ENCODE measurements at regions not wholly inside any gene's neighbourhood (a gene's known extent, or its start where the extent isn't known, plus 50 kb on each side); places are given as distances from the start of the nearest gene placed in this dataset.

DNA sequence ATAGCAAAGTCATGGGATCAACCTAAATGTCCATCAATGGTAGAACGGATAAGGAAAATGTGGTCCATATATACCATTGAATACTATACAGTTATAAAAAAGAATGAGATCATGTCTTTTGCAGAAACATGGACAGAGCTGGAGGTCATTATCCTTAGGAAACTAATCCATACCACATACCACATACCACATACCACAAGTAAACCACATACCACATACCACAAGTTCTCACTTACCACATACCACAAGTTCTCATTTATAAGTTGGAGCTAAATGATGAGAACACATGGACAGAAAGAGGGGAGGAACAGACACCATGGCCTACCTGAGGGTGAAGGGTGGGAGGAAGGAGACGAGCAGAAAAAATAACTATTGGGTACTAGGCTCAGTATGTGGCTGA lies 154.6 kb upstream of the GHR start:
- no TSS peak for BruUV-seq (replicated peaks)
- DNase-seq (ENCODE audit: low read depth, low spot score) (no peak), FAIRE-seq (no peak)
- TF ChIP-seq POLR2AphosphoS5 (IDR thresholded peaks at IDR 0.05; ENCODE audit: insufficient read depth, low read depth, low read length) (no peak), FOS (IDR thresholded peaks at IDR 0.05; ENCODE audit: borderline replicate concordance, insufficient read depth, low read length) (no peak), EZH2 (IDR thresholded peaks at IDR 0.05; ENCODE audit: borderline replicate concordance, low read depth, low read length, severe bottlenecking) (no peak), POLR2A (IDR thresholded peaks at IDR 0.05; ENCODE audit: low read depth, low read length) (no peak), CTCF (IDR thresholded peaks at IDR 0.05; ENCODE audit: extremely low read depth in 1 of 2, insufficient read depth in 1 of 2, low read depth in 1 of 2, low read length in 2 of 2) (no peak), JUN (IDR thresholded peaks at IDR 0.05; ENCODE audit: borderline replicate concordance, insufficient read depth, insufficient read length, low read depth) (no peak), GATA2 (IDR thresholded peaks at IDR 0.05; ENCODE audit: insufficient read depth, insufficient read length, low read depth, low read length) (no peak), MYC (IDR thresholded peaks at IDR 0.05; ENCODE audit: low read depth, low read length) (no peak)
- TF ChIP-seq, protein P1, sequence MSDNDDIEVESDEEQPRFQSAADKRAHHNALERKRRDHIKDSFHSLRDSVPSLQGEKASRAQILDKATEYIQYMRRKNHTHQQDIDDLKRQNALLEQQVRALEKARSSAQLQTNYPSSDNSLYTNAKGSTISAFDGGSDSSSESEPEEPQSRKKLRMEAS (IDR thresholded peaks at IDR 0.05; ENCODE audit: insufficient read depth, insufficient read length), result no peak
- Histone ChIP-seq H3K9me3 (replicated peaks; ENCODE audit: control insufficient read depth, insufficient read depth, low read length) (no peaks in the 10 kb centered on the region), H3K4me2 (ENCODE audit: insufficient read depth, low read length) (no peak overlapping the region), H3K27ac (ENCODE audit: insufficient read depth, low read depth, low read length) (no peak overlapping the region), H3K27me3 (ENCODE audit: control insufficient read depth in 2 of 2, insufficient read depth in 2 of 2, low read length in 2 of 2) (no peaks in the 10 kb centered on the region), H2AFZ (ENCODE audit: low read depth, low read length) (no peak overlapping the region), H4K20me1 (replicated peaks; ENCODE audit: control insufficient read depth, extremely low read depth, insufficient read depth, low read length) (no peaks in the 10 kb centered on the region), H3K79me2 (ENCODE audit: control insufficient read depth, insufficient read depth, low read length) (no peaks in the 10 kb centered on the region), H3K4me3 (replicated peaks in 1 of 3; ENCODE audit: insufficient read depth in 1 of 3, low read depth in 1 of 3, low read length in 3 of 3) (no peak overlapping the region), H3K4me1 (ENCODE audit: control insufficient read depth, extremely low read depth, insufficient read depth, low read length) (no peaks in the 10 kb centered on the region), H3K36me3 (ENCODE audit: control insufficient read depth in 2 of 2, extremely low read depth in 1 of 2, insufficient read depth in 2 of 2, low read length in 2 of 2) (no peaks in the 10 kb centered on the region), H3K9ac (replicated peaks; ENCODE audit: extremely low read depth, insufficient read depth, low read length) (no peak overlapping the region), H3K9me1 (replicated peaks; ENCODE audit: control insufficient read depth, extremely low read depth, insufficient read depth, low read length) (no peaks in the 10 kb centered on the region)
- dilution Hi-C loops (cut with MboI; ENCODE audit: extremely low pct_ligation_motif_present, low sequenced_read_pairs), result no loop called here
- CTCF ChIA-PET, result no interaction called here
- intact Hi-C loops (cut with micrococcal nuclease), result no loop called here
- POLR2A ChIA-PET, result no interaction called here

Data from endothelial cell of umbilical vein (primary cell).